ENCODE measurements at regions not wholly inside any gene's neighbourhood (a gene's known extent, or its start where the extent isn't known, plus 50 kb on each side); places are given as distances from the start of the nearest gene placed in this dataset.

DNA sequence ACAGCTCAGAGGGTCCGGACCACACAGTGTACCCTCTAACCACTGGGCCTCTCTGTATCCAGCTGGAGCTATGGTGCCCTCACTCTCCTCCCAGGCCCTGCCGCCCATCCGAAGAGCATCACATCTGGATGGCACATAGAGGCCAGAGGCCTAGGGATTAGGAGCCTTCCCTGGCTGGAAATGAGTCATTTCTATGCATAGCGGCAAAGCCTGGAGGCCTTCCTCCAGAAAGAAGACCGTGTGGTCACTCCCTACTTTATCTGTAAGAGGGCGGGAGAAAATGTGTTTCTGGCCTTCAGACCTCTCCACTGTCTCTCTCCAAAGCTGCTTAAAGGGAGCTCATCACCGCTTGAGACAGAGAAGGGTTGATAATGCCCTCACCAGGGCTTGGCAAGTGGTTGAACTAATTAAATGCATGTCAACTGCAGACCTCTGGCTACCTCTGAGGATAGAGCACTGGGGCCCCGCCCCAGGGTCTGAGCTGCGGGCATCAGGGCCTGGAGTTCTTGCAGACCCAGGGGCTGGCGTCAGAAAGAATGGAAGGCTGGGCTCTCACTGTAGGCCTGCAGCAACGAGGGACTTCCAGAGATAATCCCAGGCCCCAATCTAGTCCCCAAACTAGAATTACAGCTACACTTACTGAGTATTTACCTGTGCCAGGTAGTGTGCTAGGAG, 122.2 kb downstream of the IRX5 start:
- in situ Hi-C loops (cut with HindIII; ENCODE audit: low pct_unique_long_range_greater_than_20kb, low sequenced_read_pairs): no loop called here
- H3K36me3 ChIP-seq (ENCODE audit: control insufficient read depth, insufficient read depth, low read length): no peaks in the 10 kb centered on the region
- no peak overlapping the region for H3K4me3 ChIP-seq (ENCODE audit: low read depth in 2 of 2, low read length in 2 of 2)
- ATAC-seq (no peak), DNase-seq (ENCODE audit: low read depth, low spot score) (no peak)
- H3K9me3 ChIP-seq (ENCODE audit: control insufficient read depth, insufficient read depth, low read depth, low read length): no peaks in the 10 kb centered on the region
- no TSS peak for BruUV-seq (replicated peaks)
- peaks cover 2% of the 10 kb centered on the region; the same call in 1 of the 2 replicates for H3K27me3 ChIP-seq (ENCODE audit: control insufficient read depth, insufficient read depth, low read length)
- ChIA-PET POLR2A (no interaction called here), CTCF (no interaction called here)
- TF ChIP-seq TCF7L2 (IDR thresholded peaks at IDR 0.05; ENCODE audit: low read depth, low read length) (no peak), POLR2AphosphoS5 (IDR thresholded peaks at IDR 0.05; ENCODE audit: low read depth, low read length) (no peak), SIN3A (IDR thresholded peaks at IDR 0.05; ENCODE audit: borderline replicate concordance, insufficient read depth, low read depth, low read length) (no peak)
- TF ChIP-seq, protein P1, sequence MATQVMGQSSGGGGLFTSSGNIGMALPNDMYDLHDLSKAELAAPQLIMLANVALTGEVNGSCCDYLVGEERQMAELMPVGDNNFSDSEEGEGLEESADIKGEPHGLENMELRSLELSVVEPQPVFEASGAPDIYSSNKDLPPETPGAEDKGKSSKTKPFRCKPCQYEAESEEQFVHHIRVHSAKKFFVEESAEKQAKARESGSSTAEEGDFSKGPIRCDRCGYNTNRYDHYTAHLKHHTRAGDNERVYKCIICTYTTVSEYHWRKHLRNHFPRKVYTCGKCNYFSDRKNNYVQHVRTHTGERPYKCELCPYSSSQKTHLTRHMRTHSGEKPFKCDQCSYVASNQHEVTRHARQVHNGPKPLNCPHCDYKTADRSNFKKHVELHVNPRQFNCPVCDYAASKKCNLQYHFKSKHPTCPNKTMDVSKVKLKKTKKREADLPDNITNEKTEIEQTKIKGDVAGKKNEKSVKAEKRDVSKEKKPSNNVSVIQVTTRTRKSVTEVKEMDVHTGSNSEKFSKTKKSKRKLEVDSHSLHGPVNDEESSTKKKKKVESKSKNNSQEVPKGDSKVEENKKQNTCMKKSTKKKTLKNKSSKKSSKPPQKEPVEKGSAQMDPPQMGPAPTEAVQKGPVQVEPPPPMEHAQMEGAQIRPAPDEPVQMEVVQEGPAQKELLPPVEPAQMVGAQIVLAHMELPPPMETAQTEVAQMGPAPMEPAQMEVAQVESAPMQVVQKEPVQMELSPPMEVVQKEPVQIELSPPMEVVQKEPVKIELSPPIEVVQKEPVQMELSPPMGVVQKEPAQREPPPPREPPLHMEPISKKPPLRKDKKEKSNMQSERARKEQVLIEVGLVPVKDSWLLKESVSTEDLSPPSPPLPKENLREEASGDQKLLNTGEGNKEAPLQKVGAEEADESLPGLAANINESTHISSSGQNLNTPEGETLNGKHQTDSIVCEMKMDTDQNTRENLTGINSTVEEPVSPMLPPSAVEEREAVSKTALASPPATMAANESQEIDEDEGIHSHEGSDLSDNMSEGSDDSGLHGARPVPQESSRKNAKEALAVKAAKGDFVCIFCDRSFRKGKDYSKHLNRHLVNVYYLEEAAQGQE (IDR thresholded peaks at IDR 0.05; ENCODE audit: insufficient read depth in 1 of 2, low read depth in 2 of 2, low read length in 1 of 2): no peak
- TF ChIP-seq, protein P2, sequence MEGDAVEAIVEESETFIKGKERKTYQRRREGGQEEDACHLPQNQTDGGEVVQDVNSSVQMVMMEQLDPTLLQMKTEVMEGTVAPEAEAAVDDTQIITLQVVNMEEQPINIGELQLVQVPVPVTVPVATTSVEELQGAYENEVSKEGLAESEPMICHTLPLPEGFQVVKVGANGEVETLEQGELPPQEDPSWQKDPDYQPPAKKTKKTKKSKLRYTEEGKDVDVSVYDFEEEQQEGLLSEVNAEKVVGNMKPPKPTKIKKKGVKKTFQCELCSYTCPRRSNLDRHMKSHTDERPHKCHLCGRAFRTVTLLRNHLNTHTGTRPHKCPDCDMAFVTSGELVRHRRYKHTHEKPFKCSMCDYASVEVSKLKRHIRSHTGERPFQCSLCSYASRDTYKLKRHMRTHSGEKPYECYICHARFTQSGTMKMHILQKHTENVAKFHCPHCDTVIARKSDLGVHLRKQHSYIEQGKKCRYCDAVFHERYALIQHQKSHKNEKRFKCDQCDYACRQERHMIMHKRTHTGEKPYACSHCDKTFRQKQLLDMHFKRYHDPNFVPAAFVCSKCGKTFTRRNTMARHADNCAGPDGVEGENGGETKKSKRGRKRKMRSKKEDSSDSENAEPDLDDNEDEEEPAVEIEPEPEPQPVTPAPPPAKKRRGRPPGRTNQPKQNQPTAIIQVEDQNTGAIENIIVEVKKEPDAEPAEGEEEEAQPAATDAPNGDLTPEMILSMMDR (IDR thresholded peaks at IDR 0.05): no peak
- intact Hi-C loops (cut with micrococcal nuclease; ENCODE audit: unreplicated experiment): no loop called here
- no peak overlapping the region for H3K27ac ChIP-seq (ENCODE audit: low read length)
- H3K4me1 ChIP-seq (ENCODE audit: control insufficient read depth, insufficient read depth, low read length): no peaks in the 10 kb centered on the region

DNA sequence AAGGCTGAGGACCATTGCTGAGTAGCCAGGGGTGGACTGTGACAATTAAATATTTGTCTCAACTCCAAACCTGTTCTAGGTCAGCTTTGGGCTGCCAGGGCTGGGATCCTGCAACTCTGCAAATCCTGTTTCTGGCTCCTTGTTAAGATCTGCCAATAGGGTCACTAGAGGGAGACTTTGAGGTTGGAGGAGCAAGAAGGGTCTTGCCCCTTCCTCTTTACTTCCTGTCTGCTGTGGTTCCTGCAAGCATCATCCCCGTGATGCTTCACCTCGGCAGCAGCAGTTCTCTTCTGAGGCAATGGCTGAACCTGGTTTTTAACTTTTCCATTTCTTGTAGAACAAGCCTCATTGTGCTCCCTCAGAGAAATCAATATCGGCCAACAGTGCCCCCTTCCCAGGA, 124.6 kb downstream of the IRX5 start:
- peaks cover 2% of the 10 kb centered on the region; the same call in 1 of the 2 replicates for H3K27me3 ChIP-seq (ENCODE audit: control insufficient read depth, insufficient read depth, low read length)
- DNase-seq (ENCODE audit: low read depth, low spot score) (no peak), ATAC-seq (no peak)
- CTCF ChIA-PET: no interaction called here
- no peaks in the 10 kb centered on the region for H3K9me3 ChIP-seq (ENCODE audit: control insufficient read depth, insufficient read depth, low read depth, low read length)
- POLR2A ChIA-PET: no interaction called here
- TF ChIP-seq TCF7L2 (IDR thresholded peaks at IDR 0.05; ENCODE audit: low read depth, low read length) (no peak), POLR2AphosphoS5 (IDR thresholded peaks at IDR 0.05; ENCODE audit: low read depth, low read length) (no peak), SIN3A (IDR thresholded peaks at IDR 0.05; ENCODE audit: borderline replicate concordance, insufficient read depth, low read depth, low read length) (no peak)
- TF ChIP-seq, protein P2 (IDR thresholded peaks at IDR 0.05): no peak
- TF ChIP-seq, protein P1 (IDR thresholded peaks at IDR 0.05; ENCODE audit: insufficient read depth in 1 of 2, low read depth in 2 of 2, low read length in 1 of 2): no peak
- no TSS peak for BruUV-seq (replicated peaks)
- intact Hi-C loops (cut with micrococcal nuclease; ENCODE audit: unreplicated experiment) (no loop called here), in situ Hi-C loops (cut with HindIII; ENCODE audit: low pct_unique_long_range_greater_than_20kb, low sequenced_read_pairs) (no loop called here)
- H3K4me3 ChIP-seq (ENCODE audit: low read depth in 2 of 2, low read length in 2 of 2): no peak overlapping the region
- H3K27ac ChIP-seq (ENCODE audit: low read length): no peak overlapping the region
- H3K36me3 ChIP-seq (ENCODE audit: control insufficient read depth, insufficient read depth, low read length): no peaks in the 10 kb centered on the region
- no peaks in the 10 kb centered on the region for H3K4me1 ChIP-seq (ENCODE audit: control insufficient read depth, insufficient read depth, low read length)

Data from Panc1 (cell line).